OCI-LY1 (cell line): ENCODE measurements at regions not wholly inside any gene's neighbourhood (a gene's known extent, or its start where the extent isn't known, plus 50 kb on each side); places are given as distances from the start of the nearest gene placed in this dataset.

ENCODE experiments used
- H2AFZ ChIP-seq: fragments of 200-600 bp; sonication (generic), shearing (Covaris generic); 2 replicates; pipeline ENCODE4 v1.6.0; 2014; ENCODE audit warnings: antibody characterized with exemption, mild to moderate bottlenecking, low read length
- H3F3A ChIP-seq: fragments of 200-600 bp; sonication (generic), shearing (Covaris generic); 2 replicates; pipeline ENCODE4 v1.6.0; 2014; ENCODE audit warnings: mild to moderate bottlenecking, antibody characterized with exemption, low read length, moderate library complexity; ENCODE audit not compliant: insufficient read depth
- H3K27ac ChIP-seq: fragments of 200-600 bp; sonication (generic); 2 replicates; pipeline ENCODE4 v1.5.1; 2014; ENCODE audit warnings: low read length, mixed run types, mild to moderate bottlenecking, low read depth; ENCODE audit not compliant: poor library complexity, severe bottlenecking
- H3K27me3 ChIP-seq: fragments of 200-600 bp; sonication (generic); 2 replicates; pipeline ENCODE4 v1.6.0; 2014; ENCODE audit warnings: antibody characterized with exemption, mild to moderate bottlenecking, low read length, moderate library complexity; ENCODE audit not compliant: insufficient read depth
- H3K36me3 ChIP-seq: fragments of 200-600 bp; sonication (generic); 2 replicates; pipeline ENCODE4 v1.6.1; 2014; ENCODE audit warnings: mild to moderate bottlenecking, antibody characterized with exemption, low read length, moderate library complexity, mixed read lengths; ENCODE audit not compliant: insufficient read depth
- H3K4me1 ChIP-seq: fragments of 200-600 bp; sonication (generic); 2 replicates; pipeline ENCODE4 v1.5.1; 2014; ENCODE audit warnings: mild to moderate bottlenecking, low read length, moderate library complexity; ENCODE audit not compliant: insufficient read depth, severe bottlenecking
- H3K4me2 ChIP-seq: fragments of 200-600 bp; sonication (generic), shearing (Covaris generic); 2 replicates; pipeline ENCODE4 v1.6.1; 2014; ENCODE audit warnings: low read length
- H3K4me3 ChIP-seq: fragments of 200-600 bp; sonication (generic); 2 replicates; pipeline ENCODE4 v1.5.1; 2014; ENCODE audit warnings: low read length, low read depth, mild to moderate bottlenecking, mixed read lengths; ENCODE audit not compliant: poor library complexity, severe bottlenecking
- H3K79me2 ChIP-seq: fragments of 200-600 bp; shearing (Covaris generic); 2 replicates; pipeline ENCODE4 v1.6.1; 2016; ENCODE audit warnings: mixed run types, low read length, mixed read lengths; ENCODE audit not compliant: insufficient read depth
- H3K9ac ChIP-seq: fragments of 200-600 bp; sonication (generic), shearing (Covaris generic); 2 replicates; pipeline ENCODE4 v1.6.1; 2014; ENCODE audit warnings: mild to moderate bottlenecking, low read length, mixed read lengths
- H3K9me2 ChIP-seq: fragments of 200-600 bp; sonication (generic), shearing (Covaris generic); 2 replicates; pipeline ENCODE4 v1.6.1; 2014; ENCODE audit warnings: low read depth, mild to moderate bottlenecking, low read length, mixed read lengths
- H3K9me3 ChIP-seq: fragments of 200-600 bp; shearing (Covaris generic); 2 replicates; pipeline ENCODE4 v1.6.1; 2014; ENCODE audit warnings: low read length, mixed read lengths
- H4K20me1 ChIP-seq: fragments of 200-600 bp; sonication (generic), shearing (Covaris generic); 2 replicates; pipeline ENCODE4 v1.6.0; 2016; ENCODE audit warnings: mild to moderate bottlenecking, low read length; ENCODE audit not compliant: insufficient read depth
- CTCF ChIP-seq: fragments of 200-600 bp; sonication (generic), shearing (Covaris generic); IDR thresholded peaks from 2 replicates; pipeline ENCODE4 v1.5.1; 2017; ENCODE audit warnings: mild to moderate bottlenecking, antibody characterized with exemption, low read length, moderate library complexity, mixed read lengths
- EZH2 ChIP-seq: fragments of 200-600 bp; sonication (generic), shearing (Covaris generic); IDR thresholded peaks from 2 replicates; pipeline ENCODE4 v1.8.0; 2017; ENCODE audit warnings: borderline replicate concordance, mixed run types, mild to moderate bottlenecking, antibody characterized with exemption, low read length, moderate library complexity, mixed read lengths

- H4K20me1 ChIP-seq = no peaks in the 10 kb centered on the region
- H3K4me1 ChIP-seq = no peaks in the 10 kb centered on the region
- H2AFZ ChIP-seq = no peak overlapping the region
- no peak overlapping the region for H3K4me3 ChIP-seq
- no peaks in the 10 kb centered on the region for H3K79me2 ChIP-seq
- no peaks in the 10 kb centered on the region for H3K9me3 ChIP-seq
- H3K27ac ChIP-seq = no peak overlapping the region
- no peak overlapping the region for H3K4me2 ChIP-seq
- H3K27me3 ChIP-seq = no peaks in the 10 kb centered on the region
- no peak overlapping the region for H3K9ac ChIP-seq
- H3K36me3 ChIP-seq = no peaks in the 10 kb centered on the region
- TF ChIP-seq CTCF = no peak
- H3K9me2 ChIP-seq = no peaks in the 10 kb centered on the region
- no peaks in the 10 kb centered on the region for H3F3A ChIP-seq
Observed at GRCh38 chr4:53800741-53801140, 209.5 kb upstream of the LNX1 start.

GRCh38 chr4:53793096-53793495, 201.8 kb upstream of the LNX1 start:
- Histone ChIP-seq H3K9me2 (no peaks in the 10 kb centered on the region), H3K36me3 (no peaks in the 10 kb centered on the region), H2AFZ (no peak overlapping the region), H3K27ac (no peak overlapping the region), H3F3A (no peaks in the 10 kb centered on the region), H3K4me2 (no peak overlapping the region), H3K4me3 (no peak overlapping the region), H3K79me2 (no peaks in the 10 kb centered on the region), H4K20me1 (no peaks in the 10 kb centered on the region), H3K4me1 (no peaks in the 10 kb centered on the region), H3K9me3 (no peaks in the 10 kb centered on the region), H3K27me3 (no peaks in the 10 kb centered on the region), H3K9ac (no peak overlapping the region)
- no peak for TF ChIP-seq CTCF
- TF ChIP-seq EZH2 = no peak

GRCh38 chr4:53790286-53790685, 199.0 kb upstream of the LNX1 start:
- no peak overlapping the region for H3K4me3 ChIP-seq
- H3K9ac ChIP-seq = no peak overlapping the region
- H3K9me2 ChIP-seq = no peaks in the 10 kb centered on the region
- H3K9me3 ChIP-seq = no peaks in the 10 kb centered on the region
- H3K4me2 ChIP-seq = no peak overlapping the region
- H3K36me3 ChIP-seq = no peaks in the 10 kb centered on the region
- no peaks in the 10 kb centered on the region for H3K27me3 ChIP-seq
- TF ChIP-seq CTCF = no peak
- no peak for TF ChIP-seq EZH2
- H3K4me1 ChIP-seq = no peaks in the 10 kb centered on the region
- H3K27ac ChIP-seq = no peak overlapping the region
- no peaks in the 10 kb centered on the region for H4K20me1 ChIP-seq
- H3F3A ChIP-seq = no peaks in the 10 kb centered on the region
- no peak overlapping the region for H2AFZ ChIP-seq
- no peaks in the 10 kb centered on the region for H3K79me2 ChIP-seq
